HT-29 (cell line): ENCODE measurements at regions not wholly inside any gene's neighbourhood (a gene's known extent, or its start where the extent isn't known, plus 50 kb on each side); places are given as distances from the start of the nearest gene placed in this dataset.

Source experiments
- DNase-seq: peaks from one replicate; pipeline ENCODE4 v3.0.0-alpha.2; 2015; ENCODE audit warnings: low spot score

- DNase-seq, result no peak
Observed at GRCh38 chr9:19732441-19732951, 56.3 kb downstream of the SLC24A2 start.

- no peak for DNase-seq
Observed at GRCh38 chr9:19728101-19728500, 60.7 kb downstream of the SLC24A2 start.

- no peak for DNase-seq
Observed at GRCh38 chr9:19725970-19726369, 62.9 kb downstream of the SLC24A2 start.

- DNase-seq, result peak; percentile 50
Observed at GRCh38 chr9:19720377-19720776, 68.5 kb downstream of the SLC24A2 start.

GRCh38 chr9:19703702-19704101, 85.1 kb downstream of the SLC24A2 start:
- no peak for DNase-seq

- no peak for DNase-seq
Observed at GRCh38 chr9:19701991-19702390, 86.8 kb downstream of the SLC24A2 start.

GRCh38 chr9:19701274-19701673, 87.6 kb downstream of the SLC24A2 start:
- DNase-seq, result no peak

GRCh38 chr9:19700699-19701098, 88.1 kb downstream of the SLC24A2 start:
- DNase-seq, result no peak

- DNase-seq, result no peak
Observed at GRCh38 chr9:19699756-19700155, 89.1 kb downstream of the SLC24A2 start.

- DNase-seq, result no peak
Observed at GRCh38 chr9:19698960-19699359, 89.9 kb downstream of the SLC24A2 start.

- DNase-seq, result no peak
Observed at GRCh38 chr9:19694601-19695000, 94.2 kb downstream of the SLC24A2 start.

GRCh38 chr9:19690128-19690527, 98.7 kb downstream of the SLC24A2 start:
- DNase-seq, result no peak

GRCh38 chr9:19689328-19690101, 99.3 kb downstream of the SLC24A2 start:
- no peak for DNase-seq

- no peak for DNase-seq
Observed at GRCh38 chr9:19683715-19684114, 105.1 kb downstream of the SLC24A2 start.

GRCh38 chr9:19682397-19682796, 106.4 kb downstream of the SLC24A2 start:
- no peak for DNase-seq

- no peak for DNase-seq
Observed at GRCh38 chr9:19681846-19682245, 107.0 kb downstream of the SLC24A2 start.

GRCh38 chr9:19677924-19678323, 110.9 kb downstream of the SLC24A2 start:
- DNase-seq, result no peak

- no peak for DNase-seq
Observed at GRCh38 chr9:19675492-19675891, 113.3 kb downstream of the SLC24A2 start.

- no peak for DNase-seq
Observed at GRCh38 chr9:19666575-19666974, 122.3 kb downstream of the SLC24A2 start.

- no peak for DNase-seq
Observed at GRCh38 chr9:19665146-19665863, 123.5 kb downstream of the SLC24A2 start.

GRCh38 chr9:19663570-19663969, 125.3 kb downstream of the SLC24A2 start:
- DNase-seq, result no peak

- no peak for DNase-seq
Observed at GRCh38 chr9:19662213-19662612, 126.6 kb downstream of the SLC24A2 start.

- DNase-seq, result no peak
Observed at GRCh38 chr9:19660019-19660418, 128.8 kb downstream of the SLC24A2 start.
